Neuron (in vitro differentiated cells): ENCODE measurements at regions not wholly inside any gene's neighbourhood (a gene's known extent, or its start where the extent isn't known, plus 50 kb on each side); places are given as distances from the start of the nearest gene placed in this dataset.

Source experiments
- H2AFZ ChIP-seq: one replicate; pipeline ENCODE4 v1.6.1; 2013; ENCODE audit warnings: low read depth, mild to moderate bottlenecking, inconsistent platforms, low read length, moderate library complexity
- H3K27me3 ChIP-seq: one replicate; pipeline ENCODE4 v1.6.1; 2013; ENCODE audit warnings: low read length; ENCODE audit not compliant: insufficient read depth
- H3K36me3 ChIP-seq: one replicate; pipeline ENCODE4 v1.6.1; 2013; ENCODE audit warnings: low read length; ENCODE audit not compliant: insufficient read depth
- H3K4me1 ChIP-seq: one replicate; pipeline ENCODE4 v1.6.1; 2013; ENCODE audit warnings: low read length; ENCODE audit not compliant: insufficient read depth
- H3K4me3 ChIP-seq: 2 replicates; pipeline ENCODE4 v1.5.1; 2013; ENCODE audit warnings: mild to moderate bottlenecking, low read length, moderate library complexity
- H3K9me3 ChIP-seq: one replicate; pipeline ENCODE4 v1.6.1; 2013; ENCODE audit warnings: low read length

GRCh38 chr20:58585753-58586540 lies 65.1 kb upstream of the STX16 start:
- Histone ChIP-seq H3K4me1 (peaks cover 13% of the 10 kb centered on the region), H3K27me3 (peaks cover 2% of the 10 kb centered on the region), H3K36me3 (no peaks in the 10 kb centered on the region), H3K4me3 (no peak overlapping the region), H3K9me3 (no peaks in the 10 kb centered on the region), H2AFZ (no peak overlapping the region)

- H3K27me3 ChIP-seq: peaks cover 2% of the 10 kb centered on the region
- no peaks in the 10 kb centered on the region for H3K36me3 ChIP-seq
- H3K4me3 ChIP-seq: no peak overlapping the region
- H3K9me3 ChIP-seq: peaks cover 1% of the 10 kb centered on the region
- H3K4me1 ChIP-seq: peaks cover 9% of the 10 kb centered on the region
- H2AFZ ChIP-seq: no peak overlapping the region
These were observed 66.0 kb upstream of the STX16 start for GRCh38 chr20:58584881-58585752.

DNA sequence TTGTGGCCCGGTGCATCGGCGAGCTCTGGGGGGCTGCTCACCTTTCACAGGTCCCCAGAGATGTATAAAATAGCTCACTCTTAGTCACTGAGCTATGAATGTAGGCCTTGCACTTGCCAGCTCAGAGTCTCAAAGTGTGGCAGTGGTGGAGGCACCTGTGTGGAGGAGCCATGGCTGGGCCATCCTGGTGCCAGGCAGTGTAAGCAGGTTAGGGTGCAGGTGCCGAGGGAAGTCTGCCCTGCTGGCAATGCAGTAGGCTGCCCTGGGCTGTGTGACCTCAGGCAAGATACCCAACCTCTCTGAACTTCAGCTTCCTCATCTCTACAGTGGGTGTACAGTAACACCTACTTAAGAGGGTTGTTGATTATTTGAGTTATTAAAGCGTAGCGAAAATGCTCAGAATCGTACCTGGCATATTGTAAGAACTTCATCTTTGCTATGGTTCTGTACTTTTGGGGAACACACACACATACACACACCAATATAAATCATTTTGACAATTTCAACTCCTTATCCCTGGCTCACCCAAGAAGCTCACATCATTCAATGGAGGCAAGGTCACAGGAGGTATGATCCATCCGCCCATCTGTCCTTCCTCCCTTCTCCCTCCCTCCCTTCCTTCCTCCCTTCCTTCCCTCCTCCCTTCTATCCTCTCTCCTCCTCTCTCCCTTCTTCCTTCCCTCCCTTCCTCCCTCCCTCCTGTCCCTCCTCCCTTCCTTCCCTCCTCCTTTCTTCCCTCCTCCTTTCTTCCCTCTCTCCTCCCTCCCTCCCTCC lies 66.8 kb upstream of the STX16 start:
- Histone ChIP-seq H3K4me1 (peaks cover under 1% of the 10 kb centered on the region), H3K9me3 (peaks cover 2% of the 10 kb centered on the region), H3K36me3 (no peaks in the 10 kb centered on the region), H2AFZ (no peak overlapping the region), H3K4me3 (no peak overlapping the region), H3K27me3 (peaks cover 2% of the 10 kb centered on the region)

DNA sequence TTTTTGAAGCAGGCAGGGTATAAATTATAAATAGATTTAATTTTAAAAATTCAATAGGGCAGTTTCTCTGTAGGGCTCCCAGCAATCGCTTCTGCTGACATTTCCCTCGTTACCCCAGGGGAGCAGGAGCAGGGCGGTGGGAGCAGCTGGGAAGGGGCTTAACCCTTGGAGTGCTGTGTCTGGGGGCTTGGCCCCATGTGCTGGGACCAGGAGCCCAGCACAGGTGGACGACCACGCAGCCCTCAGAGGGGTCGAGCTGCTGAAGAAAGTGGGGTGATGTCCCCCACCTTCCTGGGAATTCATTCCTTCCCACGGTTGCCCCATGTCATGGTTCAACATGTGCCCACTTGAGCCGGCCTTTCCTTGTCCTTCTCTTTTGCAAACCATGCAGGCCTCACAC lies 67.5 kb upstream of the STX16 start:
- H3K27me3 ChIP-seq: peaks cover 2% of the 10 kb centered on the region
- no peak overlapping the region for H2AFZ ChIP-seq
- no peaks in the 10 kb centered on the region for H3K36me3 ChIP-seq
- H3K9me3 ChIP-seq: peaks cover 2% of the 10 kb centered on the region
- no peaks in the 10 kb centered on the region for H3K4me1 ChIP-seq
- H3K4me3 ChIP-seq: no peak overlapping the region

DNA sequence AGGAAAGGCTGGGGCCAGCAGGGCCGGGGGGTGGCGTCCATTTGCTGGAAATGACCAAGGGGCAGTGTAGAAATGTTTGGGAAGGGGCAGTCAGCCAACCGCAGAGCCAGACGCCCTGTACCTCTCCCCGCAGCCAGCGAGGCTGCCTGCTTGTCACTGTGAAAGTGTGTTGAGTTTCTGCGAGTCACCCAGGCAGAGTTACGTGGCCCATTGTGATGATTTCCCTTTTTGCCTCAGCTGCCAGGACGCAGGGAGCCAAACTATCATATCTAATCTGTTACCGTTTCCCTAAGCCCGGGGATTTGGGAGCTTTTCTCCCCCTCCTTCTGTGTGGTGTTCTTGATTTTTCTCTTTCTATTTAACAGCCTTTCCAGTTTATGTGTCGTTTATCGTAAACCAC lies 67.9 kb upstream of the STX16 start:
- Histone ChIP-seq H3K4me1 (no peaks in the 10 kb centered on the region), H2AFZ (no peak overlapping the region), H3K9me3 (peaks cover 2% of the 10 kb centered on the region), H3K36me3 (no peaks in the 10 kb centered on the region), H3K27me3 (peaks cover 2% of the 10 kb centered on the region), H3K4me3 (no peak overlapping the region)

- H3K27me3 ChIP-seq: peaks cover 7% of the 10 kb centered on the region
- H3K4me3 ChIP-seq: no peak overlapping the region
- H3K36me3 ChIP-seq: no peaks in the 10 kb centered on the region
- no peaks in the 10 kb centered on the region for H3K4me1 ChIP-seq
- no peak overlapping the region for H2AFZ ChIP-seq
- H3K9me3 ChIP-seq: peaks cover 2% of the 10 kb centered on the region
These were observed 65.3 kb upstream of the APCDD1L start for GRCh38 chr20:58580474-58580835.

GRCh38 chr20:58579819-58580473 lies 64.7 kb upstream of the APCDD1L start:
- no peak overlapping the region for H2AFZ ChIP-seq
- no peaks in the 10 kb centered on the region for H3K4me1 ChIP-seq
- H3K36me3 ChIP-seq: no peaks in the 10 kb centered on the region
- no peak overlapping the region for H3K4me3 ChIP-seq
- peaks cover 2% of the 10 kb centered on the region for H3K9me3 ChIP-seq
- peaks cover 7% of the 10 kb centered on the region for H3K27me3 ChIP-seq

DNA sequence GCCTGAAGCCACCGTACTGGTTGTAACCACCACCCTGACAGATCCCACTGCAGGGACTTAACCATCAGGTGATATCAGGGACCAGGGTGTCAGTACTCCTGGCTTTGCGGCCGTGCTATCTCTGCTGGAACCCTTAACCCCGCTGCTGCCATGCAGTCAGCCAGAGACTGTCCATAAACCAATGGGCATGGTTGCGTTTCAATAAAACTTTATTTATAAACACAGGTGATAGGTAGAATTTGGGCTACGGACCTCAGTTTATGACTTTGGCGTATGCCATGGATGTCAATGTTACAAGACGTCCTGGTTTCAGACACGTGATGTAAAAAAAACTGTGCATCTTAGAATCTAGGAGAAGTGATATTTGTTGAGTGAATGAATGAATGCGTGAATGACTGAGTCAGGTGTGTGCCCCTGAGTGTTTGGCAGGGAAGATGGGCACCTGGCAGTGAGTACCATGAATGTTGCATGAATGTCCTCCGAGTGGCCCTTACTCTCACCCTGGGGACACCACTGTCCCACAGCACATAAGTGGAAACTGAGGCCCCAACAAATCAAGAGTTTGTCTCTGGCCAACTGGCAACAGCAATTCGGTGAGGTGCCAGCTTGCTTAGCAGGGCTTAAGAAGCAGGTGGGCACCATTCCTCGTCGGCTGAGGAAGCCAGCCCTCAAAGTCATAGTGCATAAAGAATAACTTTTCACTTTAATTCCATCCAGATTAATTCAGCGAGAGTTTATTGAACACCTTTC lies 64.0 kb upstream of the APCDD1L start:
- H2AFZ ChIP-seq: no peak overlapping the region
- peaks cover 2% of the 10 kb centered on the region for H3K9me3 ChIP-seq
- H3K4me1 ChIP-seq: no peaks in the 10 kb centered on the region
- peaks cover 9% of the 10 kb centered on the region for H3K27me3 ChIP-seq
- no peaks in the 10 kb centered on the region for H3K36me3 ChIP-seq
- H3K4me3 ChIP-seq: no peak overlapping the region

DNA sequence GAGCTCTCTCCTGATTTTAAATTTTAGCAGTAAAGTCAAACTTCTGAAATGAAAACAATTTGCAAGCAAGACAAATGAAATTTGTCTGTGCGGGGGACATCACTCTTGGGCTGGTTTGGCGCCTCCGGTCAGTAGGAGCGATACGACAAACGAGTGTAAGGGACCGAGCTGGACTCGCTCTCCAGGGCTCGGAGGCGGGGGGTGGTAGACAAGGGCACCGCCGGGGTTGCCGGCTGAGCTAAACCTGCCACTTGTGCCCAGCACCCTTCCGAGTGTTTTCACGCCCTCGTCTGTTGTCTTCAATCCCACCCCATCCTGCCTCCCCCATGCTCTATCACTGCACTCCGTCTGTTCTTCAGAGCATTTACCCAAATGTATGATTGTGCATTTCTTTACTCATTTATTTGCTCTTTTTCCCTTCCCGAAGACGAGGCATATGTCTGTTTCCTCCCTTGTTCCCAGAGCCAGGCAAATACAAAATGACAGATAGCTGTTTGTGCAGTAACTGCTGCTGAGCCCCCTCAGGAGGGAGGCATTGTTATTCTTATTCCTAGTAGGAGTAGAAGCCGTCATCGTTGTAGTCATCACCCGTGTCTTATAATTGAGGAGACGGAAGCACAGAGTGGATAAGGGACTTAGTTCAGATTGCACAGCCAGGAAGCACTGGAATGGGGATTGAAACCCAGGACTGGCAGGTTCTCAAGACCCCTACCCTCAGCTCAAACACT lies 62.8 kb upstream of the APCDD1L start:
- peaks cover 2% of the 10 kb centered on the region for H3K9me3 ChIP-seq
- H3K36me3 ChIP-seq: no peaks in the 10 kb centered on the region
- H2AFZ ChIP-seq: no peak overlapping the region
- peaks cover 11% of the 10 kb centered on the region for H3K27me3 ChIP-seq
- no peak overlapping the region for H3K4me3 ChIP-seq
- no peaks in the 10 kb centered on the region for H3K4me1 ChIP-seq

- Histone ChIP-seq H3K36me3 (no peaks in the 10 kb centered on the region), H3K4me3 (no peak overlapping the region), H2AFZ (no peak overlapping the region), H3K9me3 (peaks cover 2% of the 10 kb centered on the region), H3K4me1 (no peaks in the 10 kb centered on the region), H3K27me3 (peaks cover 11% of the 10 kb centered on the region)
These were observed 62.1 kb upstream of the APCDD1L start for GRCh38 chr20:58577139-58577806.

- H3K27me3 ChIP-seq: peaks cover 10% of the 10 kb centered on the region
- H3K36me3 ChIP-seq: no peaks in the 10 kb centered on the region
- H3K4me3 ChIP-seq: no peak overlapping the region
- H2AFZ ChIP-seq: no peak overlapping the region
- no peaks in the 10 kb centered on the region for H3K4me1 ChIP-seq
- peaks cover 2% of the 10 kb centered on the region for H3K9me3 ChIP-seq
These were observed 61.4 kb upstream of the APCDD1L start for GRCh38 chr20:58576603-58576970.
